Kasumi-1 (cell line): ENCODE measurements at regions not wholly inside any gene's neighbourhood (a gene's known extent, or its start where the extent isn't known, plus 50 kb on each side); places are given as distances from the start of the nearest gene placed in this dataset.
A peak's percentile ranks its signal among the peaks of the same experiment; 100 is the strongest.

Source experiments
- DNase-seq, 2 experiments: peaks; one replicate each; lab custom pipeline; 2025; lab: John Stamatoyannopoulos, UW

- no peak for DNase-seq
These were observed 398.4 kb downstream of the METTL4 start for GRCh38 chr18:2172881-2173280.

GRCh38 chr18:2173486-2173885 lies 397.8 kb downstream of the METTL4 start:
- DNase-seq: no peak

- no peak for DNase-seq
These were observed 393.3 kb downstream of the METTL4 start for GRCh38 chr18:2178036-2178435.

GRCh38 chr18:2179498-2180183 lies 391.7 kb downstream of the METTL4 start:
- DNase-seq: no peak

GRCh38 chr18:2180586-2180985 lies 390.7 kb downstream of the METTL4 start:
- peak; percentile 62 to 74 for DNase-seq

GRCh38 chr18:2183432-2183831 lies 387.9 kb downstream of the METTL4 start:
- no peak for DNase-seq

GRCh38 chr18:2186967-2187366 lies 384.3 kb downstream of the METTL4 start:
- no peak for DNase-seq

- no peak for DNase-seq
These were observed 383.0 kb downstream of the METTL4 start for GRCh38 chr18:2188258-2188657.

GRCh38 chr18:2191180-2191790 lies 380.0 kb downstream of the METTL4 start:
- no peak for DNase-seq

GRCh38 chr18:2192562-2192961 lies 378.7 kb downstream of the METTL4 start:
- DNase-seq: no peak

GRCh38 chr18:2197946-2198345 lies 373.4 kb downstream of the METTL4 start:
- DNase-seq: no peak

GRCh38 chr18:2199060-2199459 lies 372.2 kb downstream of the METTL4 start:
- no peak for DNase-seq

- DNase-seq: no peak
These were observed 370.2 kb downstream of the METTL4 start for GRCh38 chr18:2201036-2201600.

GRCh38 chr18:2204736-2205135 lies 366.6 kb downstream of the METTL4 start:
- no peak for DNase-seq

GRCh38 chr18:2207294-2207693 lies 364.0 kb downstream of the METTL4 start:
- no peak for DNase-seq

GRCh38 chr18:2212598-2213205 lies 358.6 kb downstream of the METTL4 start:
- DNase-seq: no peak

- DNase-seq: no peak
These were observed 357.4 kb downstream of the METTL4 start for GRCh38 chr18:2213905-2214304.

- DNase-seq: no peak
These were observed 353.9 kb downstream of the METTL4 start for GRCh38 chr18:2217356-2217755.

- DNase-seq: peak; percentile 7 to 11
These were observed 353.2 kb downstream of the METTL4 start for GRCh38 chr18:2218101-2218500.

GRCh38 chr18:2219706-2220105 lies 351.6 kb downstream of the METTL4 start:
- no peak for DNase-seq

GRCh38 chr18:2222270-2223185 lies 348.8 kb downstream of the METTL4 start:
- DNase-seq: no peak

- no peak for DNase-seq
These were observed 347.9 kb downstream of the METTL4 start for GRCh38 chr18:2223449-2223848.
